H1 (cell line): ENCODE measurements at regions not wholly inside any gene's neighbourhood (a gene's known extent, or its start where the extent isn't known, plus 50 kb on each side); places are given as distances from the start of the nearest gene placed in this dataset.

ENCODE experiments used
- ATF2 ChIP-seq: IDR thresholded peaks from 2 replicates; pipeline ENCODE4 v1.6.1; 2012; ENCODE audit warnings: low read length, inconsistent platforms
- CEBPB ChIP-seq: IDR thresholded peaks from 2 replicates; pipeline ENCODE4 v1.6.1; 2012; ENCODE audit warnings: low read depth, low read length
- CTCF ChIP-seq, 3 experiments: IDR thresholded peaks; 1 replicate in 2 of 3; 2 replicates in 1 of 3; pipeline versions ENCODE4 v1.5.1 to v1.6.1; 2011; ENCODE audit warnings: low read length in 3 of 3, mild to moderate bottlenecking in 3 of 3, inconsistent platforms in 2 of 3, low read depth in 1 of 3, moderate library complexity in 1 of 3; ENCODE audit not compliant: insufficient read depth in 1 of 3; ENCODE audit errors: control extremely low read depth in 1 of 3
- EGR1 ChIP-seq: IDR thresholded peaks from 2 replicates; pipeline ENCODE4 v1.6.1; 2011; ENCODE audit warnings: low read depth, low read length, borderline replicate concordance
- JUN ChIP-seq: IDR thresholded peaks from 2 replicates; pipeline ENCODE4 v1.6.1; 2011; ENCODE audit warnings: low read depth, mild to moderate bottlenecking, improper control_type of control experiment, low read length
- KDM5A ChIP-seq: fragments of 200-600 bp; IDR thresholded peaks from 2 replicates; pipeline ENCODE4 v1.7.1; 2012; ENCODE audit warnings: mild to moderate bottlenecking, low read length, inconsistent platforms, mixed read lengths
- NRF1 ChIP-seq: IDR thresholded peaks from 2 replicates; pipeline ENCODE4 v1.6.1; 2011; ENCODE audit warnings: mild to moderate bottlenecking, low read depth, low read length, improper control_type of control experiment
- POLR2A ChIP-seq, 2 experiments: IDR thresholded peaks; 1 replicate in 1 of 2; 2 replicates in 1 of 2; pipeline ENCODE4 v1.6.1; 2011; ENCODE audit warnings: low read depth in 2 of 2, low read length in 2 of 2, mild to moderate bottlenecking in 2 of 2; ENCODE audit errors: control extremely low read depth in 1 of 2
- POLR2AphosphoS5 ChIP-seq: IDR thresholded peaks from 2 replicates; pipeline ENCODE4 v1.6.1; 2011; ENCODE audit warnings: low read depth, low read length
- RFX5 ChIP-seq: IDR thresholded peaks from 2 replicates; pipeline ENCODE4 v1.6.1; 2011; ENCODE audit warnings: low read depth, low read length, improper control_type of control experiment, borderline replicate concordance
- RXRA ChIP-seq: IDR thresholded peaks from 2 replicates; pipeline ENCODE4 v1.6.1; 2011; ENCODE audit warnings: low read depth, mild to moderate bottlenecking, low read length, moderate library complexity; ENCODE audit not compliant: insufficient read depth
- TAF1 ChIP-seq: IDR thresholded peaks from 2 replicates; pipeline ENCODE4 v1.6.1; 2011; ENCODE audit warnings: mild to moderate bottlenecking, low read depth, low read length
- USF2 ChIP-seq: IDR thresholded peaks from 2 replicates; pipeline ENCODE4 v1.6.1; 2011; ENCODE audit warnings: low read length, improper control_type of control experiment
- ZNF274 ChIP-seq: IDR thresholded peaks from 2 replicates; pipeline ENCODE4 v1.7.0; 2012; ENCODE audit warnings: low read length, borderline replicate concordance; ENCODE audit errors: extremely low read depth

GRCh38 chr14:43755707-43756106, 751.4 kb downstream of the FSCB start:
- no peak for TF ChIP-seq CTCF (IDR thresholded peaks at IDR 0.05; ENCODE audit: control extremely low read depth in 1 of 3, insufficient read depth in 1 of 3, low read depth in 1 of 3, low read length in 3 of 3)
- no peak for TF ChIP-seq TAF1
- no peak for TF ChIP-seq POLR2A (IDR thresholded peaks at IDR 0.05; ENCODE audit: control extremely low read depth in 1 of 2, low read depth in 2 of 2, low read length in 2 of 2)
- no peak for TF ChIP-seq RFX5
- no peak for TF ChIP-seq ATF2
- TF ChIP-seq POLR2AphosphoS5 = no peak
- no peak for TF ChIP-seq KDM5A
- TF ChIP-seq USF2 = no peak
- TF ChIP-seq CEBPB = no peak
- no peak for TF ChIP-seq JUN
- TF ChIP-seq EGR1 = no peak
- no peak for TF ChIP-seq ZNF274
- TF ChIP-seq RXRA = no peak
- TF ChIP-seq NRF1 = no peak
